Ovary (tissue), 3 donors: ENCODE measurements at regions not wholly inside any gene's neighbourhood (a gene's known extent, or its start where the extent isn't known, plus 50 kb on each side); places are given as distances from the start of the nearest gene placed in this dataset.

Experiments used
- POLR2A ChIP-seq: fragments of 450-650 bp; IDR thresholded peaks from one replicate; pipeline ENCODE4 v1.6.1; 2017; ENCODE audit warnings: antibody characterized with exemption, mild to moderate bottlenecking, moderate library complexity
- TF ChIP-seq, protein P1 (sequence below), 3 donors: fragments of 450-650 bp in 2 of 3; fragments of 200-600 bp in 1 of 3; IDR thresholded peaks; one replicate each; pipeline versions ENCODE4 v1.5.1 to v1.8.0; 2016 to 2022; ENCODE audit warnings: antibody characterized with exemption in 3 of 3, mild to moderate bottlenecking in 1 of 3
- donor health status: DM: no; HTN: no; CAD: no.

DNA sequence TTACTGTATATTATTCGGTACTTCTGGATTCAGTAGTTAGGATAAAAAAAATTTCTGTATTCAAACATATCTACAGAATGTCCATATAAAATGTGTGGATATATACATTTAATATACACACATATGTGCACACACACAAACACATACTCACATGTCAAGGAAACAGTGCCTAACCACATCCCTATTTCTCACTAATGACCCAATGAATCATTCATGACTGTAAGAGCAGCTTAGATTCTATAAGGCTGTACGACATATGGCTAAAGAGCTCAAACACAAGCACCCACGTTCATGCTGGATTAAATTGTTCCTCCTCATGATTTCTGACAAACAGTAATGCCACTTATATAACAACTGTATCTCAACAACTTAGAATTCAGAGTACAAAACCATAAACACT is 457.3 kb downstream of the ADCYAP1 start:
- TF ChIP-seq, protein P1, sequence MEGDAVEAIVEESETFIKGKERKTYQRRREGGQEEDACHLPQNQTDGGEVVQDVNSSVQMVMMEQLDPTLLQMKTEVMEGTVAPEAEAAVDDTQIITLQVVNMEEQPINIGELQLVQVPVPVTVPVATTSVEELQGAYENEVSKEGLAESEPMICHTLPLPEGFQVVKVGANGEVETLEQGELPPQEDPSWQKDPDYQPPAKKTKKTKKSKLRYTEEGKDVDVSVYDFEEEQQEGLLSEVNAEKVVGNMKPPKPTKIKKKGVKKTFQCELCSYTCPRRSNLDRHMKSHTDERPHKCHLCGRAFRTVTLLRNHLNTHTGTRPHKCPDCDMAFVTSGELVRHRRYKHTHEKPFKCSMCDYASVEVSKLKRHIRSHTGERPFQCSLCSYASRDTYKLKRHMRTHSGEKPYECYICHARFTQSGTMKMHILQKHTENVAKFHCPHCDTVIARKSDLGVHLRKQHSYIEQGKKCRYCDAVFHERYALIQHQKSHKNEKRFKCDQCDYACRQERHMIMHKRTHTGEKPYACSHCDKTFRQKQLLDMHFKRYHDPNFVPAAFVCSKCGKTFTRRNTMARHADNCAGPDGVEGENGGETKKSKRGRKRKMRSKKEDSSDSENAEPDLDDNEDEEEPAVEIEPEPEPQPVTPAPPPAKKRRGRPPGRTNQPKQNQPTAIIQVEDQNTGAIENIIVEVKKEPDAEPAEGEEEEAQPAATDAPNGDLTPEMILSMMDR (IDR thresholded peaks at IDR 0.05), result no peak
- TF ChIP-seq POLR2A, result no peak
